Fibroblast of lung (primary cell): ENCODE measurements at regions not wholly inside any gene's neighbourhood (a gene's known extent, or its start where the extent isn't known, plus 50 kb on each side); places are given as distances from the start of the nearest gene placed in this dataset.

Source experiments
- DNase-seq, 2 donors: peaks; one replicate each; pipeline versions ENCODE4 v3.0.0 to v3.0.0-alpha.2; 2010; ENCODE audit warnings: low read depth in 2 of 2
- H2AFZ ChIP-seq: 2 replicates; pipeline ENCODE4 v1.5.1; 2012; ENCODE audit warnings: low read length, control low read depth, inconsistent platforms
- H3K27ac ChIP-seq: 2 replicates; pipeline ENCODE4 v1.5.1; 2011; ENCODE audit warnings: low read length, control low read depth; ENCODE audit not compliant: insufficient read depth
- H3K27me3 ChIP-seq: 2 replicates; pipeline ENCODE4 v1.5.1; 2011; ENCODE audit warnings: mild to moderate bottlenecking, low read length; ENCODE audit not compliant: control insufficient read depth, insufficient read depth
- H3K36me3 ChIP-seq: 2 replicates; pipeline ENCODE4 v1.5.1; 2011; ENCODE audit warnings: low read length; ENCODE audit not compliant: control insufficient read depth, insufficient read depth
- H3K4me1 ChIP-seq: 2 replicates; pipeline ENCODE4 v1.5.1; 2011; ENCODE audit warnings: low read length; ENCODE audit not compliant: control insufficient read depth, insufficient read depth; ENCODE audit errors: extremely low read depth
- H3K4me2 ChIP-seq: 2 replicates; pipeline ENCODE4 v1.5.1; 2011; ENCODE audit warnings: low read length, control low read depth; ENCODE audit not compliant: insufficient read depth; ENCODE audit errors: extremely low read depth
- H3K4me3 ChIP-seq, 4 experiments: fragments of 200-600 bp in 1 of 4; sonication (generic) in 1 of 4; replicated peaks in 1 of 4; 2 replicates each; pipeline ENCODE4 v1.5.1; 2011 to 2016; ENCODE audit warnings: low read length in 4 of 4, low read depth in 3 of 4, mild to moderate bottlenecking in 3 of 4, control low read depth in 2 of 4, inconsistent platforms in 1 of 4, mixed read lengths in 1 of 4; ENCODE audit not compliant: insufficient read depth in 1 of 4; ENCODE audit errors: control extremely low read depth in 1 of 4
- H3K79me2 ChIP-seq: 2 replicates; pipeline ENCODE4 v1.5.1; 2012; ENCODE audit warnings: mild to moderate bottlenecking, low read length, inconsistent platforms; ENCODE audit not compliant: control insufficient read depth, insufficient read depth
- H3K9ac ChIP-seq: 2 replicates; pipeline ENCODE4 v1.5.1; 2011; ENCODE audit warnings: mild to moderate bottlenecking, low read length, control low read depth; ENCODE audit not compliant: insufficient read depth
- H3K9me3 ChIP-seq: 2 replicates; pipeline ENCODE4 v1.5.1; 2012; ENCODE audit warnings: low read depth, low read length; ENCODE audit not compliant: control insufficient read depth, insufficient read depth
- H4K20me1 ChIP-seq: 2 replicates; pipeline ENCODE4 v1.5.1; 2011; ENCODE audit warnings: low read length; ENCODE audit not compliant: control insufficient read depth, insufficient read depth; ENCODE audit errors: extremely low read depth
- CTCF ChIP-seq, 2 donors: IDR thresholded peaks in 1 of 2; conservative IDR thresholded peaks in 1 of 2; 1 replicate in 1 of 2; 2 replicates in 1 of 2; pipeline ENCODE4 v1.5.1; 2011 to 2012; ENCODE audit warnings: low read length in 2 of 2, control low read depth in 1 of 2, inconsistent platforms in 1 of 2, low read depth in 1 of 2, mild to moderate bottlenecking in 1 of 2
- EZH2 ChIP-seq: IDR thresholded peaks from 2 replicates; pipeline ENCODE4 v1.5.1; 2012; ENCODE audit warnings: low read length, control low read depth, mild to moderate bottlenecking; ENCODE audit errors: missing control alignments

- Histone ChIP-seq H3K4me2 (no peak overlapping the region), H2AFZ (no peak overlapping the region), H3K79me2 (no peaks in the 10 kb centered on the region)
Measured at GRCh38 chr1:10888791-10889649, 92.6 kb upstream of the CASZ1 start.

GRCh38 chr1:10889650-10890353, 93.4 kb upstream of the CASZ1 start:
- Histone ChIP-seq H3K4me1 (no peaks in the 10 kb centered on the region), H3K9me3 (no peaks in the 10 kb centered on the region), H3K4me3 (no peak overlapping the region), H4K20me1 (no peaks in the 10 kb centered on the region), H3K27ac (no peak overlapping the region), H2AFZ (no peak overlapping the region), H3K36me3 (no peaks in the 10 kb centered on the region), H3K79me2 (no peaks in the 10 kb centered on the region), H3K27me3 (peaks cover 23% of the 10 kb centered on the region), H3K9ac (no peak overlapping the region), H3K4me2 (no peak overlapping the region)
- no peak for TF ChIP-seq CTCF (conservative IDR thresholded peaks at IDR 0.05 in 1 of 2, IDR thresholded peaks at IDR 0.05 in 1 of 2; ENCODE audit: low read depth in 1 of 2, low read length in 2 of 2)
- no peak for TF ChIP-seq EZH2
- DNase-seq = no peak

More at GRCh38 chr1:10888791-10889649, 92.6 kb upstream of the CASZ1 start:
- H4K20me1 ChIP-seq = no peaks in the 10 kb centered on the region
- H3K27ac ChIP-seq = no peak overlapping the region
- H3K4me1 ChIP-seq = no peaks in the 10 kb centered on the region
- H3K27me3 ChIP-seq = peaks cover 23% of the 10 kb centered on the region
- no peak for TF ChIP-seq CTCF (conservative IDR thresholded peaks at IDR 0.05 in 1 of 2, IDR thresholded peaks at IDR 0.05 in 1 of 2; ENCODE audit: low read depth in 1 of 2, low read length in 2 of 2)
- TF ChIP-seq EZH2 = peak; percentile 82
- no peaks in the 10 kb centered on the region for H3K36me3 ChIP-seq
- DNase-seq = no peak
- no peak overlapping the region for H3K9ac ChIP-seq
- no peak overlapping the region for H3K4me3 ChIP-seq
- H3K9me3 ChIP-seq = no peaks in the 10 kb centered on the region

- Histone ChIP-seq H2AFZ (no peak overlapping the region), H3K36me3 (no peaks in the 10 kb centered on the region), H3K9me3 (no peaks in the 10 kb centered on the region), H3K27ac (no peak overlapping the region), H3K79me2 (no peaks in the 10 kb centered on the region), H3K27me3 (peaks cover 23% of the 10 kb centered on the region), H4K20me1 (no peaks in the 10 kb centered on the region), H3K4me3 (no peak overlapping the region), H3K4me1 (no peaks in the 10 kb centered on the region), H3K4me2 (no peak overlapping the region), H3K9ac (no peak overlapping the region)
- no peak for TF ChIP-seq CTCF (conservative IDR thresholded peaks at IDR 0.05 in 1 of 2, IDR thresholded peaks at IDR 0.05 in 1 of 2; ENCODE audit: low read depth in 1 of 2, low read length in 2 of 2)
- TF ChIP-seq EZH2 = no peak
- DNase-seq = no peak
Measured at GRCh38 chr1:10890491-10891071, 94.1 kb upstream of the CASZ1 start.
